Embryonic facial prominence (tissue), 1 donor: ENCODE measurements at regions not wholly inside any gene's neighbourhood (a gene's known extent, or its start where the extent isn't known, plus 50 kb on each side); places are given as distances from the start of the nearest gene placed in this dataset.
"Not testable (repeated sequence)": the region's sequence is repeated elsewhere in the genome, so short reads cannot be mapped to it uniquely, and the experiment has no call there.

Experiments
- DNase-seq: peaks from one replicate; pipeline ENCODE4 v3.0.0-alpha.2; 2016; ENCODE audit errors: extremely low spot score

DNA sequence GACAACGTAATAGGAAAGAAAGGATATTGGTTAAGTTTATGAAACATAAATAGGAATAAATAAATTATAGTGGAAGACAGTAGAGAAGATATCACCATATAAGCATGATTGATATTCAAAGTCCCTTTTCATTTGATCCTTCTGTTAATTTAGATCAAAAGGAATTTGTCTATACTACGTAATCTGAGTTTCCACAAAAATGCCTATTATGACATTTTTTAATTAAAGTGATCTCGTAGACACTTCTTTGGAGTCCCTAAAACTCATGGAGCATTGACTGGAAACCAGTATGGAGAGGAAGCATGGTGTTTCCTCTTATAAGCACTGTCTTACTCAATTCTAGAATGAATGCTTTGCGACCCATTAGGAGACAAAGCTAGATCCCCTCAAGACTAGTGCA, 411.4 kb upstream of the SPHKAP start:
- DNase-seq: no peak

GRCh38 chr2:228590681-228591080, 409.2 kb upstream of the SPHKAP start:
- DNase-seq: no peak

GRCh38 chr2:228589115-228589514, 407.6 kb upstream of the SPHKAP start:
- DNase-seq: no peak

- DNase-seq: no peak
These were observed 400.2 kb upstream of the SPHKAP start for GRCh38 chr2:228581731-228582130.

GRCh38 chr2:228575897-228576296, 394.4 kb upstream of the SPHKAP start:
- no peak for DNase-seq

- not testable (repeated sequence) for DNase-seq
These were observed 386.8 kb upstream of the SPHKAP start for GRCh38 chr2:228568275-228568674.

- DNase-seq: no peak
These were observed 380.3 kb upstream of the SPHKAP start for GRCh38 chr2:228561816-228562215.

DNA sequence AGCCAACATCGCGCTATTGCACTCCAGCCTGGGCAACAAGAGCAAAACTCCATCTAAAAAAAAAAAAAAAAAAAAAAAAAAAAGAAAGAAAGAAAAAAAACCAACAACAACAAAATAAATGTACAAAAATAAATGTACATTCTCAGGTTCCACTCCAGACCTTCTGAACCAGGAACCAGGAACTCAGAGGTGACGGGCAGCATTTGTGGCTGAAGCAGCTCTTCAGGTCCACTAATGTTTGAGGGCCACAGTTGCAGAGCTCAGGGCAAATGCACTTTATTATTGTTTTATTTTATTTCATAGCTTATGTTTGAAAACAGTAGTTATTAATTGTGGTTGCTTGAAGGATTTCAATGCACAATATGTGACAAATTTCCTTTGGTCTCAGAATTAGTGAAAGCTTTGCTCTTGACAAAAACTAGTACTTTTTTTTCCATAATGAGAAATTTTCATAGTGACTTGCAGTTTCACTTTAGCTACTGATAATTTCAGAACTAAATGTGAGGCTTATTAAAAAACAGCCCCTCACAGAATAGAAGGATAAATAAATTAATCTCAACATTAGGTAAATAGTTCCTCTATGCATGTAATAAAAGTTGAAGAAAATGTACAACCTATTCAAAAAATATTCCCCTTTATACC, 378.4 kb upstream of the SPHKAP start:
- no peak for DNase-seq

DNA sequence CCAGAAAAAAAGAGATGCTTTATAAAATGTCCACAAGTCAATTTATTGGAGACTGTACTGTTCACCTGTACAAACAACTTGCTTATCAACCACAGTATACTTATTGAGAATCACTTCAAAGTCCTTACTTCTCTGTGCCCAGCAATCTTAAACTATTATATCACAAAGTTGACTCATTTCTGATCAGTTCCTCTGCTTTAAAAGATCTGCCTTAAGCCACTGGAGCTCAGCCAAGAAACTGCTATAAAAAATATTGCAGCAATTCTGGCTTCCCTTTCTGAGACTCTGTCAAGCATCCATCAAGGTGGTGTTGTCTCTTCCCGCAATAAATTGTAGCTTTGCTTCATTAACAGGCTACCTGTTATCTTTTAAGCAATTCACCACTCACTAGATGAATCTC, 375.2 kb upstream of the SPHKAP start:
- no peak for DNase-seq

DNA sequence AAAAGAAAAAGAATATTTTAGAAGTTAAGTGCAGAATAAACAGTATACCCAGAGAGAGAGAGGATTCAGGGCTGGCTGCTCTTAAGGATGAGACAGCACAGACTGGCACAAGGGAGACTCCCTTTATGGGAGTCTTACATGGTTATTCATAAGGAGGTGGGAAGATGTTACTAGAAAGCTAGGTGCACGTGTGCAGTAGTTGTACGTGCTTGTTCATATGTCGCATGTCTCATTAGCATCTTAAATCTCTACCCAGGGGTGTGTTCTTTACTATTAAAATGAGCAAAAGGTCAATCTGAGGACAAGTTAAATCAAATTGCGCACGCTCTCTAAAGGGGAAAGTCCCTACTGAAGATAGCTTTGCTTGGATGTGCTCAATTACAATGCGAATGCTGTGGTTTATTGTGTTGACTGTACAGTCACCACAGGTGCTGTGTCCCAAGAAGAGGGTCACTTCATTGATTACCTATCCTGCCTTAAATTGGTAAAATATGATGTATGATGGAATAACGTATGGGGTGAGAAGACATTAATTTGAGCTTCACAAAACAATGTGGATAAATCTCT, 368.0 kb upstream of the SPHKAP start:
- DNase-seq: no peak

GRCh38 chr2:228548230-228548629, 366.7 kb upstream of the SPHKAP start:
- no peak for DNase-seq

- DNase-seq: no peak
These were observed 364.3 kb upstream of the SPHKAP start for GRCh38 chr2:228545748-228546145.

DNA sequence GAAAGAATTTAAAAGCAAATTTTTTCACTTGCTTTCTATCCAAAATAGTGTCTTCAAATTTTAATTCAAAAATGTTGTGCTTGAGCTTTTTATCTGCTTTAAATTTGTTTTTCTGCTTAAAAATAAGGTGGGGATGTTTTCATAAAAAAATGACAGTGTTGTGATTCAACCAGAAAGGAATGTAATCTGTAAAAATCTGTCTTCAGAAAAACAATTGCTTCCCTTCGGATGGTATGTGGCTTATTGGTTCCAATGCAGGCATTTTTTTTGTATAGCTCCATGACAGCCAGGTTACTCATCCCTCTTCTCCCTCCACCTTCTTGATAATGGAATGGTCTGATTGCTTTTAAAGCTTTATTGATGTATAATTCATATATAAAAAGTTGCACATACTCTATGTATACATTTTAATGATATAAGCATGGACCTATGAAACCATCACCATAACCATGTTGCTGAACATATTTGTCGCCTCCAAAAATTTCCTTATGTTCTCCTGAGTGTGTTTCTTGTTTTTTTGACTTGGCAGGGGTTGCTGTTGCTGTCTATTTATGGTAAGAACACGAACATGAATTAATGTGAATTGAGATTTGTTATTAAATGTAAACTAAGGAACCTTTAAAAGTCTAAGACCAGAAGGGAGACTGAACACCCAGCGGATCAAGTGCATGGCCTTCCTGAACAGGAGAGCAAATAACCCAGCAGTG, 363.7 kb upstream of the SPHKAP start:
- no peak for DNase-seq

GRCh38 chr2:228543117-228543516, 361.6 kb upstream of the SPHKAP start:
- no peak for DNase-seq

GRCh38 chr2:228542277-228542676, 360.8 kb upstream of the SPHKAP start:
- no peak for DNase-seq

GRCh38 chr2:228541789-228542188, 360.3 kb upstream of the SPHKAP start:
- no peak for DNase-seq

DNA sequence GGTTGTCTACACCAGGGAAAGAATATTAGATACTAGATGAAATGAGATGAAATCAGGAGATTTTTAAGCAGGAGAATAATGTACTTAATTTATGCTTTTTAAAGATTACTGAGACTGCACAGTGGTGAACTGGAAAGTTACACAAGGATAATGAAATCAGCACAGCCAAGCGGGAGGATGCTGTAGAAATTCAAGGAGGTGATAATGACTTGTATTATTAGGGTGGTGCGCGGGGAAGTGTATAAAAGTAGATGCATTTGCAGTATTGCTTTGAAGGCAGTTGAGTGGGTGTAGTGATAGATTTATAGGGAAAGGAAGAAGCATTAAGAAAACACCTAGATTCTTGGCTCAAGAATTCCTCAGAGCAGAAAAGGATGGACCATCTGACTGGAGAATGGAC, 359.5 kb upstream of the SPHKAP start:
- no peak for DNase-seq

DNA sequence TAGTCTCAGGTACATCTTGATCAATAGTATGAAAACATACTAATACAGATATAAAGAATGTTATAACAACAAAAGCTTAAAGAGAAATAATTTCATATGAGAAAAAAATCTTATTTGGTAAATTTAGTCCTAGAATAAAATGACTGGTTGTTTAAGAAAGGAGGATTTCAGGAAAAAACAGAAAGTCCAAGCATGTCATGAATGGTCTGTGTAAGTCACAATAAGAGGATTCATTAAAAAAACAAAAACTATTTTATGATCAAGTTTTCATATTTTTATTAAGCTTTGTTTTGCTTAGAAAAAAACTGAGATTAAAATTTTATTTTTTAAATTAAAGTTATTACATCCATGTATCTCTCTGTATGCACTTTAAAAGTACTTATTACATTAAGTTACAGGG, 353.9 kb upstream of the SPHKAP start:
- no peak for DNase-seq

GRCh38 chr2:228533156-228533555, 351.7 kb upstream of the SPHKAP start:
- DNase-seq: no peak

GRCh38 chr2:228532233-228532632, 350.7 kb upstream of the SPHKAP start:
- no peak for DNase-seq

DNA sequence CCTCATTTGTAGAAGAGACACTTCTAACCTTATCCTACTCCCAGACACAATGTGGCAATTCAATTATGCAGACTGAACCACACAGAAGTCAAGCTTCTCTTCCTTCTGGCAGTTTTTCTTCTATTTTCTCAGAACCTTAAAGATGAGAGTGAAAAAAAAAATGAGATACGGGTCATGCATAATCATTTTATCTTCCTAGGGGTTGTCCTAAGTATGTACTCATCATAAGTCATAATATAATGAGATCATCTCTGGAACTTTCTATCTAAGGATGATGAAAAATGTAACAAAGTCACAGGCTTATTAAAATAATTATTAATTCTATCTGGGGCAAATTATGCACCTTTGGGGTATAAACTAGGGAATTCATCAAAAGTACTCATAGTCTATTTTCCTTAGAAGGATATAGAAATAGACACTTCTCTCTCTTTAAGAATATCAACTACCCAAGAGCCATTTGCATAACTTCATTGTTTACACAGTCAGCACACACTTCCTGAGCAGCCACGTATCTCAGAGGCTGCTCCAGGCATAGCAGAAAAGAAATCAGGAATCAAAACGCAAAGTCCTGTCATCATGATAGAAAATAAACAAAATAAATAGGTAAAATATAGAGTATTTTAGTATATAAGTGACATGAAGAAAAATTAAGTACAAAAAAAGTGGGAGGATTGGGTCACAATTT, 345.9 kb upstream of the SPHKAP start:
- no peak for DNase-seq

DNA sequence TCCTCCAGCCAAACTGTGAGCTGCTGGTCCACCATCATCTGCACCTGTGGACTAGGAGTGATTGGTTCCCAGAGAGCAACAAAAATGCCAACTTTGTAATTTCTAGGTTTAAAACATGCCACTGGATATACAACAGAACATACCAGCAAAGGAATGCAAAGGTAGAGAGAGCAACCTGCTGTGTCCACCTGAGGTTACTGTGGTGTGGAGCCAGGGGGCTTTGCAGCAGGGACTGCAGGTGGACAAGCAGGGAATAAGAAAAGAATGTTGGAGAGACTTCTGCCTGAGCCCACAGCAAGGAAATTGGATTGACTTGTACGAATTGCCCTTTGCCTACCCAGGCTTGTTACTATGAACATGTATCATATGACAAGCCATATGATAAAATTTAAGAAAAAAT, 345.2 kb upstream of the SPHKAP start:
- DNase-seq: no peak

- no peak for DNase-seq
These were observed 341.5 kb upstream of the SPHKAP start for GRCh38 chr2:228522977-228523376.
